Fibroblast of mammary gland (primary cell): ENCODE measurements at regions not wholly inside any gene's neighbourhood (a gene's known extent, or its start where the extent isn't known, plus 50 kb on each side); places are given as distances from the start of the nearest gene placed in this dataset.
"Not testable (repeated sequence)": the region's sequence is repeated elsewhere in the genome, so short reads cannot be mapped to it uniquely, and the experiment has no call there.

Experiments used
- DNase-seq: peaks from one replicate; pipeline ENCODE4 v3.0.0-alpha.2; 2010; ENCODE audit warnings: low read depth
- H3K4me3 ChIP-seq: 2 replicates; pipeline ENCODE4 v1.5.1; 2011; ENCODE audit warnings: low read depth, mild to moderate bottlenecking, low read length, moderate library complexity; ENCODE audit not compliant: control insufficient read depth
- TF ChIP-seq, protein P1 (sequence below): conservative IDR thresholded peaks from 2 replicates; pipeline ENCODE4 v1.5.1; 2011; ENCODE audit warnings: low read depth, low read length, inconsistent platforms; ENCODE audit not compliant: control insufficient read depth, insufficient read depth

DNA sequence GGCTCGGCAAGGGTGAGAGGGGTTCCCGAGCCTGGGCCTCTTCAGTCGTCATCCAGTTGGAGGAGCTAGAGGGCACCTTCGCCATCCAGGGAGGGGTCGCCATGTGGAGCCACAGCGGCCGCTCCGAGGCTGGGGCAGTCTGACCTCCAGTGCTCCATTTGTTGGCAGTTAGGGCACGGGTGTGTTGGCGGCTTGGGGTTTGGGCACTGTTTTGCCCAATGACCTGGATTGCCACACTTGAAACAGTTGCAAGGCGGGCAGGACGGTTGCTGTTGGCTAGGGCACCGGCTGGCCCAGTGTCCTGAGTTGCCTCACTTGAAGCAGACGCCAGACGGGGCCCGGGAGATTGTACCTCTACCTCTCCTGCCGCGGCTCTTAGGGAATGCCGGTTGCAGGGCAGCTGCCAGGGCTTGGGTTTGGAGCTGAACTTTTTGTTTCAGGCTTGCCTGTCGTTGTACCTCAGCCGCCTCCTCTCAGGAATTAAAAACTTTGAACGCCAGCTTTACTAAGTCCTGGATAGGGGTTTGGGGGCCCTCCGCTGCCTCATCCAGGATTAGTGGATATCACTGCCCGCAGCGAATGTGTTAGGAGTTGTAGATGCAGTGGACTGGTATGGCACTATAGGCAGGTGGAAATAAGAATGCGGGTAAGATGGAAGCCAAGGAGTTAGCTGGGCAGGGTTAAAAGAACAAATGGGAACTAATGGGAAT is 639.9 kb upstream of the DPP6 start:
- not testable (repeated sequence) for H3K4me3 ChIP-seq, DNase-seq

DNA sequence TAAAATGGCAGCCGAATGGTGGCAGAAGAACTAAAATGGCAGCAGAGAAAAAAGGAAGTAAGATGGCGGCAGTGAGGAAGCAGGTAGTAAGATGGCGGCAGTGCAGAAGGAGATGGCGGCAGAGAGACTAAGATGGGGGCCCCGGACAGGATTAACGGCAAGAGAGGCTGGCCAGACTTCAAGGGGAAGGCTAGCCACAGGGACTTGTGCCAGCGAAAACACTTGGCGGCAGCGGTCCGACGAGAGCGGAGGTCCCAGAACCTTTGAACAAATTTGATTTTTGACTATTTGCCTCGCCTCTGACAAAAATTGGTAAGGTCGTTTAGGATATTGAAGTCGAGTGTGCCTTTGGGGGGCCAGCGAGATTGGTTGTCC is 639.4 kb upstream of the DPP6 start:
- not testable (repeated sequence) for DNase-seq, H3K4me3 ChIP-seq

DNA sequence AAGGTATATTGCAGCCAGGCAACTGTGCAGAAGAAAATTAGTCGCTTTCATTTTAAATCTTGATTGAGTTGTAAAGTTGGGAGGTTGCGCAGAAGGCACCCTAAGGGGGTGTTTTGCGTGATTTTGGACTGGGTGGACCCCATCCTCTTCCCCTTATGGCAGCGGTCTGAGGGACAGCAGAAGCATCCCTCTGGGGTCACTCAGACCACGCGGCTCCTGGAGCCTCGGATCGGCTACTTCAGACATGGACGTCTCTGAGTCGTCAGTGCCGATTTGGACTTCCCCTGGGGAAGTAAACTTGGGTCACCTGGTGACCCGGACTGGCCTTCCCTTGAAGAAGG is 639.0 kb upstream of the DPP6 start:
- TF ChIP-seq, protein P1, sequence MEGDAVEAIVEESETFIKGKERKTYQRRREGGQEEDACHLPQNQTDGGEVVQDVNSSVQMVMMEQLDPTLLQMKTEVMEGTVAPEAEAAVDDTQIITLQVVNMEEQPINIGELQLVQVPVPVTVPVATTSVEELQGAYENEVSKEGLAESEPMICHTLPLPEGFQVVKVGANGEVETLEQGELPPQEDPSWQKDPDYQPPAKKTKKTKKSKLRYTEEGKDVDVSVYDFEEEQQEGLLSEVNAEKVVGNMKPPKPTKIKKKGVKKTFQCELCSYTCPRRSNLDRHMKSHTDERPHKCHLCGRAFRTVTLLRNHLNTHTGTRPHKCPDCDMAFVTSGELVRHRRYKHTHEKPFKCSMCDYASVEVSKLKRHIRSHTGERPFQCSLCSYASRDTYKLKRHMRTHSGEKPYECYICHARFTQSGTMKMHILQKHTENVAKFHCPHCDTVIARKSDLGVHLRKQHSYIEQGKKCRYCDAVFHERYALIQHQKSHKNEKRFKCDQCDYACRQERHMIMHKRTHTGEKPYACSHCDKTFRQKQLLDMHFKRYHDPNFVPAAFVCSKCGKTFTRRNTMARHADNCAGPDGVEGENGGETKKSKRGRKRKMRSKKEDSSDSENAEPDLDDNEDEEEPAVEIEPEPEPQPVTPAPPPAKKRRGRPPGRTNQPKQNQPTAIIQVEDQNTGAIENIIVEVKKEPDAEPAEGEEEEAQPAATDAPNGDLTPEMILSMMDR, result no peak
- H3K4me3 ChIP-seq, result no peak overlapping the region
- DNase-seq, result no peak

DNA sequence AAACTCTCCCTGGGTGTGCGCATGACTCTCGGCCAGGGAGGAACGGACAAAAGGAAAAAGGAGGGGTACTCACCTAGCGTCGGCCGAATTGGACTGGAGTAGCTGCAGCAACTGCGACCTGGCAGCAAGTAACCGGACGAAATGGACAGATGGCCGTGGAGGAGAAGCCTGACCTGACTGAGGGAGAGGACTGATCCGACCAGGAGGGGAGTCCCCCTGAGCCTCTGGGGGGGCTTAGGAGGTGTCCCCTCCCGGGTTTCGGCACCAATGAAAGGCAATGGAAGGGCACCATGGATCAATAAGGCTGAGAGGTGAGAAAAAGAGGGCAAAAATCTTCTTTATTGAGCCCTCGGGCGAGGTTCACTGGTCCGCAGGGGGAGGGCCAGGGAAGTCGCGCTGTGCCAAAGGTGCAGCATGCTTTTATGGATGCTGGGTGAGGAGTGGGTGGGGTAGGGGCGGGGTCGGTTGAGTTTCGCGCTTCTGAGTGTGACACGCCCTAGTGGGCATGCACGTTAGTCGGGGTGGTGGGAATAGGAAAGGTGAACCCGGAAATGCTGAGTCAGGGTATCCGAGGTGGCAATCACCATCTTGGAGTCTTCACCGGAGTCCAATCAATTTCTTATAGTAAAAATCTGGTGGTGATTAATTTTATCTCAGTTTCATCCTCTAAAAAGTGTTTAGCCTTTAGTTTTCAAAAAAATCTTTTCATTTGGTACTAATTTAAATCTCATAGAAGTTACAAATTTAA is 638.5 kb upstream of the DPP6 start:
- no peak for DNase-seq
- H3K4me3 ChIP-seq, result no peak overlapping the region
- TF ChIP-seq, protein P1, result no peak

DNA sequence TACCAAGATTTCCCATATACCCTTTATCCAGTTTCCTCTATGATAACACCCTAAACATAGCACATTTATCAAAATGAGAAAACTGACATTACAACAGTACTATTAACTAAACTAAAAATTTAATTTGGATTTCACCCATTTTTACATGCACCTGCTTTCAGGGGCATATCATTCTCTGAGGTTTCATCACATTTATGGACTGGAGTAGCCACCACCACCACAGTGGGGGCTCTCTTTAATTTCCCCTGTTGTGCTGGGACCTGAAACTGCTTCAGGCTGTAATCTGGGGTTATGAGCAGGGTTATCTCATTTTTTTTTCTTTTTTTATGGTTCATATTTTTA is 637.9 kb upstream of the DPP6 start:
- H3K4me3 ChIP-seq, result no peak overlapping the region
- TF ChIP-seq, protein P1, result no peak
- no peak for DNase-seq

DNA sequence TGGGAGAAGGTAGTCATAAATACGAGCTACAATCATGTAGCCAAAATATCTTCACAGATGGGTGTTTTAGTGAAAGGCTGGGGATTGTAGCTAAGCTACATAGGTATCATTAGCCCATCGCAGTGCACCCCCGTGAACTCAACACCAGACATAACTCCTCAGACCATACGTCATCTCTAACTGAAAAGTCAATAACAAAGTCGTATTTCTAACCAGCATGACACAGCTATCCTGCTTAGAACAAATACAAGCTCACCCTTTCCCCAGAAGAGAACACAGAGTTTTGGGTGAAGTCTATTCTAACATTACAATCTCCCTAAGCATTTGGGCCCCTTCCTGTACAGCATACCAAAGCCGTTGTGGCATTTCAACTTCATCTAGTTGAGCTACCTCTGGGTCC is 636.6 kb upstream of the DPP6 start:
- no peak overlapping the region for H3K4me3 ChIP-seq
- TF ChIP-seq, protein P1, result no peak
- DNase-seq, result no peak

DNA sequence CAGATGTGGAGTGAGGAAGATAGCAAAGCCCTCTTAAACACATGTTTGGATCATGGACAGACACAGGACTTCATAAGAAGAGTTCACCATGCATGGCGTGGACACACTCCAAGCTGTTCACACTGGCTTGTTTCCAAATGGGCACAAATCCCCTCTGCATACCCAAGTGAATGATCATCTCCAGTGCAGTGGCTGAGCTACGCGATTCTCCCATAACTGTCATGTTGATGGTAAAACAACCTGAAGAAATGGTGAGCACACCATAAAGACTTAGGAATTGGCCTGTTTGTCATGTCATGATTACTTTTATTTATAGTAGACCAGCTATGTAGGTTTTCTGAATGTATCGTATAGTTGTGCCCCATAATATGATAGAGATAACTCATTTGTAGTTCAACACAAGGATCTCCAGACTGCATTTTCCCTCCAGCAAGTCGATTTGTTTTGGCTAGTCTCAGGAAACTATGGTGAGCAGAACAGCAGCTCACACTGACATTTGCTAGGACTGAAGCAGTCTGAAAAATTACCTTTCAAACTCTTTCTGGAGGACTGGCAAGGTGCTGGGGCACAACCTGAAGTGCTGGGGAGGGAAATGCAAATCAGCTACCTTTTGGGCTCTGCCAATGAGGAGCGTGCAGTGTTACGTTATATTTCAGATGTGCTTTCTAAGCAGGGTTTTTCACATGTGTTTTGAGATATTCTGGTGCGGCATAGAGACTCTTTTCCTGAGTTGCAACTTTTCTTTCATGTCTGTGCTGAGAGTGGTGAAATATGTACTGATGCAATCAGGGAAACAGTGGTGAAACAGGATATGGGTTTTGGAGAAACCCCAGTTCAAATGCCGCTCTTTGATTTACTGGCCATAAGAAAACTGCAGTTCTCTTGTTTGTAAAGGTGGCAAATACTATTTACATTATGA is 629.6 kb upstream of the DPP6 start:
- TF ChIP-seq, protein P1, result no peak
- DNase-seq, result no peak
- H3K4me3 ChIP-seq, result no peak overlapping the region
